ENCODE measurements at regions not wholly inside any gene's neighbourhood (a gene's known extent, or its start where the extent isn't known, plus 50 kb on each side); places are given as distances from the start of the nearest gene placed in this dataset.

DNA sequence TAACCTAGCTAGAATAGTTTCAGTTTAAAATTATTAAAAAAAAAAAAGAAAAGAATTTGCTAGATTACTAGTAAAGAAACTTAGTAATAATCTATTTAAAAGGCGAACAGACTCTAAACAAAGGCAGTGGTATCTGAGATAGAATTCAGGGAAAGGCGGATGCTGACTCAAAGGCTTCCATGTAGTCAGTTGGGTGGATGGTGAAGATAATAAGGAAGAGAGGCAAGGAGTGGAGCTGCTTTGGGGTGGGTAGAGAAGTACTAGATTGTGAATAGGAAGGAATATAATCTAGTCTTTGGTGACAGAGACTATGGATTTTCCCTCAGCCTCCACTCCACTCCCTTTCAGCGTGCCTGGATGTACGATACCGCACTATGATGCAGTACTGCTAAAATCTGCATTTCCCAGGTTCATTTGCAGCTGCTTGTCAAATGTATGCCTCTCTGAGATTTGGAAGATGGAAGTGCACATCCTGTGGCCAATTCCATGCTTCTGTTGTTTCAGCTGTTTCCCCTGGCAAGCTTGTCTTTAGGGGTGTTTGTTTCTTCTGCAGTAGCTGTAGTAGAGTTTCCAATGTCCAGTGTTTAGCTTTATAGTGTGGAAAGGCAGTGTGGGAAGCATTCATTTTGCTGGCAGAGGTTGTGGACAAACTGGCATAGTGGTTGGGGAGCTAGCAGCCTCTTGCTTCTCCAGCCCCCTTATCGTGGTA, 184.6 kb upstream of the NRIP1 start:
- TF ChIP-seq CTCF (IDR thresholded peaks at IDR 0.05) (no peak), EZH2 (IDR thresholded peaks at IDR 0.05) (no peak), EZH2phosphoT487 (IDR thresholded peaks at IDR 0.05) (no peak)

All from neural progenitor cell (in vitro differentiated cells).